ENCODE measurements at regions not wholly inside any gene's neighbourhood (a gene's known extent, or its start where the extent isn't known, plus 50 kb on each side); places are given as distances from the start of the nearest gene placed in this dataset.

GRCh38 chr13:86729206-86729605 lies 930.0 kb upstream of the SLITRK6 start:
- H3K36me3 ChIP-seq (ENCODE audit: insufficient read depth, low read length) = no peaks in the 10 kb centered on the region
- no peaks in the 10 kb centered on the region for H3K27me3 ChIP-seq (ENCODE audit: control insufficient read depth in 1 of 2, insufficient read depth in 2 of 2, low read length in 2 of 2)
- H3K4me1 ChIP-seq (ENCODE audit: insufficient read depth, low read length) = no peaks in the 10 kb centered on the region
- H3K9ac ChIP-seq (ENCODE audit: low read length) = no peak overlapping the region
- H3K9me3 ChIP-seq (ENCODE audit: low read length) = no peaks in the 10 kb centered on the region
- H3K27ac ChIP-seq (ENCODE audit: low read depth, low read length) = no peak overlapping the region
- H3K4me3 ChIP-seq (ENCODE audit: low read depth in 1 of 2, low read length in 2 of 2) = no peak overlapping the region

- Histone ChIP-seq H3K4me3 (ENCODE audit: low read depth in 1 of 2, low read length in 2 of 2) (no peak overlapping the region), H3K27ac (ENCODE audit: low read depth, low read length) (no peak overlapping the region), H3K36me3 (ENCODE audit: insufficient read depth, low read length) (no peaks in the 10 kb centered on the region), H3K9ac (ENCODE audit: low read length) (no peak overlapping the region), H3K4me1 (ENCODE audit: insufficient read depth, low read length) (no peaks in the 10 kb centered on the region), H3K27me3 (ENCODE audit: control insufficient read depth in 1 of 2, insufficient read depth in 2 of 2, low read length in 2 of 2) (no peaks in the 10 kb centered on the region), H3K9me3 (ENCODE audit: low read length) (no peaks in the 10 kb centered on the region)
Measured at GRCh38 chr13:86731987-86732386, 932.8 kb upstream of the SLITRK6 start.

GRCh38 chr13:86737334-86737932 lies 933.7 kb upstream of the SLITRK5 start:
- Histone ChIP-seq H3K27ac (ENCODE audit: low read depth, low read length) (no peak overlapping the region), H3K4me1 (ENCODE audit: insufficient read depth, low read length) (no peaks in the 10 kb centered on the region), H3K9me3 (ENCODE audit: low read length) (no peaks in the 10 kb centered on the region)

GRCh38 chr13:86741762-86742285 lies 929.3 kb upstream of the SLITRK5 start:
- H3K36me3 ChIP-seq (ENCODE audit: insufficient read depth, low read length) = no peaks in the 10 kb centered on the region
- no peaks in the 10 kb centered on the region for H3K4me1 ChIP-seq (ENCODE audit: insufficient read depth, low read length)
- H3K27ac ChIP-seq (ENCODE audit: low read depth, low read length) = no peak overlapping the region
- H3K4me3 ChIP-seq (ENCODE audit: low read depth in 1 of 2, low read length in 2 of 2) = no peak overlapping the region
- H3K27me3 ChIP-seq (ENCODE audit: control insufficient read depth in 1 of 2, insufficient read depth in 2 of 2, low read length in 2 of 2) = no peaks in the 10 kb centered on the region
- no peak overlapping the region for H3K9ac ChIP-seq (ENCODE audit: low read length)
- no peaks in the 10 kb centered on the region for H3K9me3 ChIP-seq (ENCODE audit: low read length)

More at GRCh38 chr13:86737334-86737932, 933.7 kb upstream of the SLITRK5 start:
- no peak overlapping the region for H3K4me3 ChIP-seq (ENCODE audit: low read depth in 1 of 2, low read length in 2 of 2)
- no peak overlapping the region for H3K9ac ChIP-seq (ENCODE audit: low read length)
- no peaks in the 10 kb centered on the region for H3K27me3 ChIP-seq (ENCODE audit: control insufficient read depth in 1 of 2, insufficient read depth in 2 of 2, low read length in 2 of 2)
- H3K36me3 ChIP-seq (ENCODE audit: insufficient read depth, low read length) = no peaks in the 10 kb centered on the region

GRCh38 chr13:86757236-86757978 lies 913.8 kb upstream of the SLITRK5 start:
- Histone ChIP-seq H3K27ac (ENCODE audit: low read depth, low read length) (no peak overlapping the region), H3K4me1 (ENCODE audit: insufficient read depth, low read length) (no peaks in the 10 kb centered on the region), H3K9me3 (ENCODE audit: low read length) (no peaks in the 10 kb centered on the region), H3K4me3 (ENCODE audit: low read depth in 1 of 2, low read length in 2 of 2) (no peak overlapping the region), H3K36me3 (ENCODE audit: insufficient read depth, low read length) (no peaks in the 10 kb centered on the region), H3K27me3 (ENCODE audit: control insufficient read depth in 1 of 2, insufficient read depth in 2 of 2, low read length in 2 of 2) (no peaks in the 10 kb centered on the region), H3K9ac (ENCODE audit: low read length) (no peak overlapping the region)

GRCh38 chr13:86758116-86758515 lies 913.1 kb upstream of the SLITRK5 start:
- H3K4me1 ChIP-seq (ENCODE audit: insufficient read depth, low read length) = no peaks in the 10 kb centered on the region
- H3K9ac ChIP-seq (ENCODE audit: low read length) = no peak overlapping the region
- H3K9me3 ChIP-seq (ENCODE audit: low read length) = no peaks in the 10 kb centered on the region
- no peaks in the 10 kb centered on the region for H3K27me3 ChIP-seq (ENCODE audit: control insufficient read depth in 1 of 2, insufficient read depth in 2 of 2, low read length in 2 of 2)
- no peaks in the 10 kb centered on the region for H3K36me3 ChIP-seq (ENCODE audit: insufficient read depth, low read length)
- no peak overlapping the region for H3K27ac ChIP-seq (ENCODE audit: low read depth, low read length)
- no peak overlapping the region for H3K4me3 ChIP-seq (ENCODE audit: low read depth in 1 of 2, low read length in 2 of 2)

GRCh38 chr13:86760620-86761019 lies 910.6 kb upstream of the SLITRK5 start:
- Histone ChIP-seq H3K36me3 (ENCODE audit: insufficient read depth, low read length) (no peaks in the 10 kb centered on the region), H3K9me3 (ENCODE audit: low read length) (no peaks in the 10 kb centered on the region), H3K27me3 (ENCODE audit: control insufficient read depth in 1 of 2, insufficient read depth in 2 of 2, low read length in 2 of 2) (no peaks in the 10 kb centered on the region), H3K9ac (ENCODE audit: low read length) (no peak overlapping the region), H3K4me1 (ENCODE audit: insufficient read depth, low read length) (no peaks in the 10 kb centered on the region), H3K27ac (ENCODE audit: low read depth, low read length) (no peak overlapping the region), H3K4me3 (ENCODE audit: low read depth in 1 of 2, low read length in 2 of 2) (no peak overlapping the region)

GRCh38 chr13:86765462-86765861 lies 905.7 kb upstream of the SLITRK5 start:
- H3K9ac ChIP-seq (ENCODE audit: low read length) = no peak overlapping the region
- H3K27ac ChIP-seq (ENCODE audit: low read depth, low read length) = no peak overlapping the region
- no peaks in the 10 kb centered on the region for H3K4me1 ChIP-seq (ENCODE audit: insufficient read depth, low read length)
- no peaks in the 10 kb centered on the region for H3K27me3 ChIP-seq (ENCODE audit: control insufficient read depth in 1 of 2, insufficient read depth in 2 of 2, low read length in 2 of 2)
- no peaks in the 10 kb centered on the region for H3K9me3 ChIP-seq (ENCODE audit: low read length)
- no peak overlapping the region for H3K4me3 ChIP-seq (ENCODE audit: low read depth in 1 of 2, low read length in 2 of 2)
- no peaks in the 10 kb centered on the region for H3K36me3 ChIP-seq (ENCODE audit: insufficient read depth, low read length)

GRCh38 chr13:86788616-86789015 lies 882.6 kb upstream of the SLITRK5 start:
- Histone ChIP-seq H3K27ac (ENCODE audit: low read depth, low read length) (no peak overlapping the region), H3K9me3 (ENCODE audit: low read length) (no peaks in the 10 kb centered on the region), H3K36me3 (ENCODE audit: insufficient read depth, low read length) (no peaks in the 10 kb centered on the region), H3K4me1 (ENCODE audit: insufficient read depth, low read length) (no peaks in the 10 kb centered on the region), H3K9ac (ENCODE audit: low read length) (no peak overlapping the region), H3K27me3 (ENCODE audit: control insufficient read depth in 1 of 2, insufficient read depth in 2 of 2, low read length in 2 of 2) (no peaks in the 10 kb centered on the region), H3K4me3 (ENCODE audit: low read depth in 1 of 2, low read length in 2 of 2) (no peak overlapping the region)

GRCh38 chr13:86792153-86792651 lies 879.0 kb upstream of the SLITRK5 start:
- no peaks in the 10 kb centered on the region for H3K27me3 ChIP-seq (ENCODE audit: control insufficient read depth in 1 of 2, insufficient read depth in 2 of 2, low read length in 2 of 2)
- H3K4me3 ChIP-seq (ENCODE audit: low read depth in 1 of 2, low read length in 2 of 2) = no peak overlapping the region
- H3K9me3 ChIP-seq (ENCODE audit: low read length) = no peaks in the 10 kb centered on the region
- no peak overlapping the region for H3K9ac ChIP-seq (ENCODE audit: low read length)
- H3K4me1 ChIP-seq (ENCODE audit: insufficient read depth, low read length) = no peaks in the 10 kb centered on the region
- H3K36me3 ChIP-seq (ENCODE audit: insufficient read depth, low read length) = no peaks in the 10 kb centered on the region
- H3K27ac ChIP-seq (ENCODE audit: low read depth, low read length) = no peak overlapping the region

- Histone ChIP-seq H3K4me3 (ENCODE audit: low read depth in 1 of 2, low read length in 2 of 2) (no peak overlapping the region), H3K9me3 (ENCODE audit: low read length) (no peaks in the 10 kb centered on the region), H3K27me3 (ENCODE audit: control insufficient read depth in 1 of 2, insufficient read depth in 2 of 2, low read length in 2 of 2) (no peaks in the 10 kb centered on the region), H3K9ac (ENCODE audit: low read length) (no peak overlapping the region), H3K27ac (ENCODE audit: low read depth, low read length) (no peak overlapping the region), H3K4me1 (ENCODE audit: insufficient read depth, low read length) (no peaks in the 10 kb centered on the region), H3K36me3 (ENCODE audit: insufficient read depth, low read length) (no peaks in the 10 kb centered on the region)
Measured at GRCh38 chr13:86795858-86796257, 875.3 kb upstream of the SLITRK5 start.

All from muscle layer of colon (tissue), 2 donors.